SK-N-SH (cell line): ENCODE measurements at regions not wholly inside any gene's neighbourhood (a gene's known extent, or its start where the extent isn't known, plus 50 kb on each side); places are given as distances from the start of the nearest gene placed in this dataset.

Experiments used
- CTCF ChIA-PET: fragments of 300-600, 350-600 bp; formaldehyde crosslinking; extraction: SDS; loops from one replicate; lab custom pipeline; 2021; lab: Yijun Ruan, JAX
- POLR2A ChIA-PET: fragments of 350-600 bp; sonication (Branson Sonifier 250); formaldehyde crosslinking; extraction: SDS; loops from one replicate; lab custom pipeline; 2020; ENCODE audit warnings: antibody characterized with exemption, inconsistent platforms; lab: Yijun Ruan, JAX
- DNase-seq: peaks from one replicate; pipeline ENCODE4 v3.0.0; 2012
- H2AFZ ChIP-seq: fragments of 200-600 bp; sonication (generic); 2 replicates; pipeline ENCODE4 v1.8.1; 2016; ENCODE audit warnings: antibody characterized with exemption, mild to moderate bottlenecking, low read depth
- H3F3A ChIP-seq: fragments of 200-600 bp; sonication (generic); replicated peaks from 2 replicates; pipeline ENCODE3; 2016; ENCODE audit warnings: antibody characterized with exemption, mild to moderate bottlenecking; ENCODE audit not compliant: insufficient read depth
- H3K27ac ChIP-seq, 2 experiments: fragments of 200-500 bp in 1 of 2; fragments of 200-600 bp in 1 of 2; sonication (Bioruptor generic) in 1 of 2; sonication (generic), shearing (Covaris generic) in 1 of 2; 2 replicates each; pipeline versions ENCODE4 v1.5.1 to v1.6.1; 2014 to 2016; ENCODE audit warnings: low read depth in 2 of 2, inconsistent platforms in 1 of 2, low read length in 1 of 2, mild to moderate bottlenecking in 1 of 2, mixed read lengths in 1 of 2
- H3K27me3 ChIP-seq: fragments of 200-600 bp; sonication (generic), shearing (Covaris generic); 2 replicates; pipeline ENCODE4 v1.6.1; 2016; ENCODE audit warnings: mixed run types; ENCODE audit not compliant: insufficient read depth
- H3K36me3 ChIP-seq, 2 experiments: fragments of 200-500 bp in 1 of 2; fragments of 200-600 bp in 1 of 2; sonication (Bioruptor generic) in 1 of 2; sonication (generic) in 1 of 2; replicated peaks in 1 of 2; 2 replicates each; pipeline versions ENCODE3 to v1.5.1; 2014 to 2016; ENCODE audit warnings: low read length in 1 of 2, mild to moderate bottlenecking in 1 of 2; ENCODE audit not compliant: insufficient read depth in 2 of 2, control insufficient read depth in 1 of 2
- H3K4me1 ChIP-seq, 2 experiments: fragments of 200-500 bp in 1 of 2; fragments of 200-600 bp in 1 of 2; sonication (Bioruptor generic) in 1 of 2; sonication (generic), shearing (Covaris generic) in 1 of 2; 2 replicates each; pipeline versions ENCODE4 v1.5.1 to v1.6.1; 2014 to 2016; ENCODE audit warnings: low read depth in 1 of 2, low read length in 1 of 2, mixed run types in 1 of 2; ENCODE audit not compliant: insufficient read depth in 2 of 2, control insufficient read depth in 1 of 2
- H3K4me2 ChIP-seq: fragments of 200-600 bp; sonication (generic), shearing (Covaris generic); 2 replicates; pipeline ENCODE4 v1.6.1; 2017; ENCODE audit warnings: mixed run types
- H3K4me3 ChIP-seq, 2 experiments: fragments of 200-500 bp in 1 of 2; fragments of 200-600 bp in 1 of 2; sonication (Bioruptor generic) in 1 of 2; sonication (generic), shearing (Covaris generic) in 1 of 2; 2 replicates each; pipeline versions ENCODE4 v1.5.1 to v1.8.1; 2014 to 2016; ENCODE audit warnings: low read depth in 2 of 2, inconsistent platforms in 1 of 2, low read length in 1 of 2, mild to moderate bottlenecking in 1 of 2, mixed read lengths in 1 of 2, moderate library complexity in 1 of 2
- H3K79me2 ChIP-seq: fragments of 200-600 bp; sonication (generic); 2 replicates; pipeline ENCODE4 v1.8.1; 2017; ENCODE audit warnings: mild to moderate bottlenecking; ENCODE audit not compliant: insufficient read depth
- H3K9ac ChIP-seq: fragments of 200-600 bp; sonication (generic); 2 replicates; pipeline ENCODE4 v1.6.1; 2017; ENCODE audit warnings: mixed run types
- H3K9me2 ChIP-seq: fragments of 200-600 bp; sonication (generic); 2 replicates; pipeline ENCODE4 v1.6.1; 2017; ENCODE audit warnings: mixed run types
- H3K9me3 ChIP-seq: fragments of 200-600 bp; sonication (generic); 2 replicates; pipeline ENCODE4 v1.6.1; 2017; ENCODE audit warnings: mixed run types, mild to moderate bottlenecking, moderate library complexity
- H4K20me1 ChIP-seq: fragments of 200-600 bp; sonication (generic); 2 replicates; pipeline ENCODE4 v1.6.1; 2017; ENCODE audit warnings: mild to moderate bottlenecking, mixed run types; ENCODE audit not compliant: insufficient read depth
- CTCF ChIP-seq: fragments of 200-600 bp; sonication (generic); IDR thresholded peaks from 2 replicates; pipeline ENCODE4 v1.6.1; 2017; ENCODE audit warnings: antibody characterized with exemption, mild to moderate bottlenecking, moderate library complexity
- EP300 ChIP-seq, 2 experiments: IDR thresholded peaks; 2 replicates each; pipeline versions ENCODE4 v1.4.0 to v1.6.1; 2012; ENCODE audit warnings: borderline replicate concordance in 1 of 2, low read depth in 1 of 2, low read length in 1 of 2
- FOXJ3 ChIP-seq: sonication (generic); formaldehyde crosslinking; IDR thresholded peaks from 2 replicates; pipeline ENCODE4 v1.5.1; 2020; ENCODE audit warnings: mild to moderate bottlenecking, missing genetic modification reagents
- GATA2 ChIP-seq: sonication (generic); formaldehyde crosslinking; IDR thresholded peaks from 2 replicates; pipeline ENCODE4 v1.5.0; 2020; ENCODE audit warnings: mild to moderate bottlenecking, missing genetic modification reagents
- NFIC ChIP-seq: IDR thresholded peaks from 2 replicates; pipeline ENCODE4 v1.4.0; 2012; ENCODE audit warnings: borderline replicate concordance
- PBX3 ChIP-seq: IDR thresholded peaks from 2 replicates; pipeline ENCODE4; 2012
- POLR2AphosphoS5 ChIP-seq: IDR thresholded peaks from 2 replicates; pipeline ENCODE4 v1.6.1; 2012; ENCODE audit warnings: low read depth, low read length
- RFX5 ChIP-seq: IDR thresholded peaks from 2 replicates; pipeline ENCODE4 v1.6.1; 2012; ENCODE audit warnings: mild to moderate bottlenecking, improper control_type of control experiment, low read length
- SMC3 ChIP-seq: IDR thresholded peaks from 2 replicates; pipeline ENCODE4 v1.6.1; 2012; ENCODE audit warnings: low read depth, low read length, improper control_type of control experiment
- TAF1 ChIP-seq: IDR thresholded peaks from 2 replicates; pipeline ENCODE4 v1.6.1; 2012; ENCODE audit warnings: low read depth, mild to moderate bottlenecking, low read length, moderate library complexity, borderline replicate concordance
- TCF12 ChIP-seq: IDR thresholded peaks from 2 replicates; pipeline ENCODE4 v1.4.0; 2012
- USF1 ChIP-seq: IDR thresholded peaks from 2 replicates; pipeline ENCODE4 v1.4.0; 2012; ENCODE audit warnings: low read depth, borderline replicate concordance
- YY1 ChIP-seq: IDR thresholded peaks from 2 replicates; pipeline ENCODE4 v1.4.0; 2012; ENCODE audit warnings: low read depth, mild to moderate bottlenecking
- ZBTB33 ChIP-seq: IDR thresholded peaks from 2 replicates; pipeline ENCODE4 v1.4.0; 2012; ENCODE audit warnings: low read depth, borderline replicate concordance
- WGBS: methylation state at CpG from one replicate; pipeline ENCODE4 v1.1.6; 2017; ENCODE audit warnings: low lambda C conversion rate; 5-methylcytosine and 5-hydroxymethylcytosine counted together

GRCh38 chr4:43112139-43112538, 219.6 kb downstream of the GRXCR1 start:
- Histone ChIP-seq H2AFZ (no peak overlapping the region), H3K4me1 (no peaks in the 10 kb centered on the region), H3K9me2 (no peaks in the 10 kb centered on the region), H3K9ac (no peak overlapping the region), H3K79me2 (no peaks in the 10 kb centered on the region), H3K4me3 (no peak overlapping the region), H3K4me2 (no peak overlapping the region), H3K36me3 (no peaks in the 10 kb centered on the region), H3F3A (no peaks in the 10 kb centered on the region), H4K20me1 (no peaks in the 10 kb centered on the region), H3K27ac (no peak overlapping the region), H3K9me3 (no peaks in the 10 kb centered on the region), H3K27me3 (no peaks in the 10 kb centered on the region)
- DNase-seq = no peak
- ChIA-PET CTCF (interaction anchor here (1.2 kb wide), 1 partner anchor 20 kb away, joined by 4 read pairs; no protein-coding TSS in a partner anchor), POLR2A (no interaction called here)
- TF ChIP-seq TAF1 = no peak
- TF ChIP-seq SMC3 = no peak
- TF ChIP-seq FOXJ3 (CRISPR knock-in tag) = no peak
- TF ChIP-seq CTCF = no peak
- WGBS = 3% methylated on average over 1 of the region's 1 CpG

GRCh38 chr4:43113196-43113595, 220.7 kb downstream of the GRXCR1 start:
- Histone ChIP-seq H3K27me3 (no peaks in the 10 kb centered on the region), H2AFZ (no peak overlapping the region), H3K9ac (no peak overlapping the region), H3K9me3 (no peaks in the 10 kb centered on the region), H3K27ac (no peak overlapping the region), H3K36me3 (no peaks in the 10 kb centered on the region), H3K4me3 (no peak overlapping the region), H3K79me2 (no peaks in the 10 kb centered on the region), H3K4me1 (no peaks in the 10 kb centered on the region), H3F3A (no peaks in the 10 kb centered on the region), H3K9me2 (no peaks in the 10 kb centered on the region), H4K20me1 (no peaks in the 10 kb centered on the region), H3K4me2 (no peak overlapping the region)
- WGBS = 0% methylated on average over 2 of the region's 3 CpGs
- no peak for DNase-seq
- ChIA-PET CTCF (no interaction called here), POLR2A (no interaction called here)
- no peak for TF ChIP-seq TCF12

GRCh38 chr4:43126595-43126994, 234.1 kb downstream of the GRXCR1 start:
- Histone ChIP-seq H3F3A (no peaks in the 10 kb centered on the region), H3K27ac (no peak overlapping the region), H4K20me1 (no peaks in the 10 kb centered on the region), H3K36me3 (no peaks in the 10 kb centered on the region), H3K27me3 (no peaks in the 10 kb centered on the region), H3K9me3 (no peaks in the 10 kb centered on the region), H3K79me2 (no peaks in the 10 kb centered on the region), H3K9me2 (no peaks in the 10 kb centered on the region), H3K4me2 (no peak overlapping the region), H3K4me1 (no peaks in the 10 kb centered on the region), H3K4me3 (no peak overlapping the region), H3K9ac (no peak overlapping the region), H2AFZ (no peak overlapping the region)
- CTCF ChIA-PET = no interaction called here
- DNase-seq = no peak
- POLR2A ChIA-PET = no interaction called here
- TF ChIP-seq EP300 (IDR thresholded peaks at IDR 0.05; ENCODE audit: borderline replicate concordance in 1 of 2, low read depth in 1 of 2, low read length in 1 of 2) = no peak
- TF ChIP-seq NFIC = no peak
- TF ChIP-seq ZBTB33 = no peak
- no peak for TF ChIP-seq RFX5
- no peak for TF ChIP-seq POLR2AphosphoS5
- no peak for TF ChIP-seq GATA2 (CRISPR knock-in tag)
- no peak for TF ChIP-seq YY1
- TF ChIP-seq PBX3 = no peak
- TF ChIP-seq SMC3 = no peak
- TF ChIP-seq USF1 = no peak
